ENCODE measurements at regions not wholly inside any gene's neighbourhood (a gene's known extent, or its start where the extent isn't known, plus 50 kb on each side); places are given as distances from the start of the nearest gene placed in this dataset.

DNA sequence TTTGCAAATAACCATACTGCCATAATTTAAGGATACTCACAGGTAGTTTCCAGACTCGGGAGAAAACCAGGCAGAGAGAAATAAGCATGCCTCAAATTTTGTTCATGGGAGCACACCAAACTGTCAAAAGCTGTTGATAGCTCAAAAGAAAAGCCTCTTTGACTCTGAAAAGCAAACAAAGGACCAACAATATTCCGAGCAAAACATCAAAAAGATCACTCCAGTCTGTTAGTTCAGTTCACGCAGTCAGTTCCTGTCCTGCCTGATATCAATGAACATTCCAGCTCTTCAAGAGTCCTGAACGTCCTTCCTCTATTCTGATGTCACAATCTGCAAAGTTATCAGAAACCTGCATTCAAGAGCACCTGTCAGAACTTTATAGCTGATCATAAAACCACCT is 78.7 kb downstream of the RRM2 start:
- no peak for DNase-seq

DNA sequence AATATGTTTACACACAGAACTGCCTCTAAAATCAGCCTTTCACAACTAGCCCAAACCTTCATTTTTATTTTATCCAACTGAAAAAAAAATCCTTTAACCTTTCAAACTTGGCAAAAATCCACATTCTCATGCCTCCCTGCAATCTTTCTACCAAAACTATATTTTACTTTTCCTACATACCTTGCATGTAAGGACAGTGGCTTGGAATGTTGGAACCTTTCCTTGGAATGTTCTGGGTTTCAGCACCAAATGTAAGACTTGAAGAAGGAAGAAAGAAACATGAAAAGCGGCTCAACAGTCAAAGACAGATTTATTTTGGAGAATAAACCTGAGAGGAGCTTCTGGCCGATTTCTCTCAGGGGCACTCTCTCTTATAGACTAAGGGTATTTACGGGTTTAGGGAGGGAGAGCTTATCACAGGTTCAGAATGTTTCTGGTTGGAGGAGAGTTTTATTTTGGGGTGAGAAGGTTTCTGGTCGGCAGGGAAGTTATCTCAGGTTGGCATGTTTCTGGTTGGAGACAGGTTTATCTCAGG is 79.7 kb downstream of the RRM2 start:
- DNase-seq, result no peak

- no peak for DNase-seq
Observed at GRCh38 chr2:10204326-10205161, 82.0 kb downstream of the RRM2 start.

DNA sequence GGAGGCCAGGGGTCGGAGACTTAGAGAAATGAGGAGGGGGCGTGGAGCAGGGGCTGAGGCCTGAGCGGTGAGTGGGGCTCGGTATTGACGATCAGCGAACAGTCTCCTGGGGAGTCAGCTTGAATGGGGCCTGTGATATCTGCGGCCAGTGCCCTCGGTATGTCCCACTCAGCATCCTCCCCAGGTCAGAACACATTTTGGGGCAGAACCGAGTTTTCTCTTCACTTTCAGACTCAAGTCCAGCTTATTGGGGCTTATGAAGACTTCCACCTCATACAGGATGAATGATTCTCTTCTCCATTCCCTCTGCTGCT is 82.6 kb downstream of the RRM2 start:
- DNase-seq, result no peak

GRCh38 chr2:10208736-10209135 is 86.2 kb downstream of the RRM2 start:
- no peak for DNase-seq

DNA sequence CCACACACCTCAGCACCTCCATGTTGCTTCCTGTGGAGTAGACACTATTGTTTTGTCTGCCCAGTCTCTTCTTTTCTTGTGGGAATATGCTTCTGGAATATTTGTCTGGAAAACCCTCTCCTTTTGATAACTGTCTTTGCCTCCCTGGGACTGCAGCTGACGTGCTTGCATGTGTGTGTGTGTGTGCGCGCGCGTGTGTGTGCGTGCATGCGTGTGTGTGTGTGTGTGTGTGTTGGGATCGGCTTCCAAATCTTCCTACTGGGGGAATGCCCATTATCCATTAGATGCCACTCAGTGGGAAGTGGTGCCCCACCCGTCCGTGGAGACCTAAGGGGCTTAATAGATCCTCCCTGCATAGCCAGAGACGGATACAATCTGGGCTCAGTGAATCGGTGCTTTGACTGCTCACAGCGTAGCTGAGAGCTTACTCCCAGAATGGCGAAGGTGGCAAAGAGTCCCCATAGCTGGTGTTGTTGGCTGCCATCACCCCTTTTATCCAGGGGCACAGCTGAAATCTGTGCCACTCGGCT is 86.9 kb downstream of the RRM2 start:
- no peak for DNase-seq

- DNase-seq, result no peak
Observed at GRCh38 chr2:10210336-10210735, 87.8 kb downstream of the RRM2 start.

- DNase-seq, result no peak
Observed at GRCh38 chr2:10211844-10212422, 89.4 kb downstream of the RRM2 start.

DNA sequence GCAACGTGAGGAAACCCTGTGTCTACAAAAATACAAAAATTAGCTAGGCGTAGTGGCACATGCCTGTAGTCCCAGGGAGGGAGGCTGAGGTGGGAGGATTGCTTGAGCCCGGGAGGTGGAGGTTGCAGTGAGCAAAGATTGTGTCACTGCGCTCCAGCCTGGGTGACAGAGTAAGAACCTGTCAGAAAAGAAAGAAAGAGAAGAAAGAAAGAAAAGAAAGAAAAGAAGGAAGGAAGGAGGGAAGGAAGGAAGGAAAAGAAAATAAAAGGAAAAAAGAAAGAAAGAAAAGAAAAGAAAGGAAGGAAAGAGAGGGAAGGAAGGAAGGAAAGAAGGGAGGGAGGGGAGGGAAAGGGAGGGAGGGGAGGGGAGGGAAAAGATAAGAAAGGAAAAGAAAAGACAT is 89.9 kb upstream of the HPCAL1 start:
- no peak for DNase-seq

GRCh38 chr2:10214179-10214578 is 88.5 kb upstream of the HPCAL1 start:
- DNase-seq, result no peak

GRCh38 chr2:10215393-10215935 is 87.2 kb upstream of the HPCAL1 start:
- DNase-seq, result no peak

- no peak for DNase-seq
Observed at GRCh38 chr2:10216677-10217488, 85.8 kb upstream of the HPCAL1 start.

DNA sequence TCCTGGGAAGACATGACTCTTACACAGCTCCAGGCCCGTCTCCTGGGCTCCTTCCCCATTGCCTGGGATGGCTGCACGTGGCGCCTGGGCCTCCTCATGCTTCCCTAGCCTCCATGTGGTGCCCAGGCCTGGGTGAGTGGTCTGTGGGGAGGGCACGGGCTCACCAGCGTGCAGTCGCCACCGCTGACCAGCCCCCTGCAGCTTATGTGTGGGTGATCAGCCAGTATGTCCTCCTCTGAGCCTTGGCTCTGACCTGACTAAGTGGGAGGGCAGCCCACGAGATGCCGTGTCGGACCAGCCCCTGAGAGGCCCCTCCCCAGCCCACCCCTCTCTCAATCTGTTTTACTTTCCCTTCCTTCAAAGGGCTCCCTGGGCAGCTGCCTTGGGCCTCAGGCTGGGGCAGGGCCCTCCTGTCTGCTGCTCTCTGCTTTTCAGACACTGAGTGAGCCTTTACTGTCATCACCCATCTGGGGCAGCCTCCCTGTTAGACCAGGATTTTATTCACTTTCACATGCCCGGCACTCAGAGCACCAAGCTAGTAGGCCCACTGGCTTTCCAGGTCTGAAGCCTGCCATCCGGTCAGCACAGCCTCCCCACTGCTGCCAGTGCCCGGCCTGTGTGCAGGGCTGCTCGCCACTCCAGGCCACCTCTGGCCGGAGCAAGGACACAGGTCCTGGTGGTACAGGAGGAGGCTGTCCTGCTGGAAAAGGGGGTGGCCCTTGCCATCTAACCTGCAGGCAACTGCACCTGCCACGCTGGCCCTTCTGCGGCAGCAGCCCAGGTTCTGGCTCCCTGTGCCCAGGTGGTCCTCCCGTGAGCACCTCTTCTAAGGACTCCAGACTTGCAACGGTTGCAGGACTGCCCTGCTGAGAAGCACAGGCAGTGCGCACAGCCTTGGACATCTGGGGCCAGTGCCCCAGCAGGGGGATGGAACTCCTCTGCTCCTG is 84.9 kb upstream of the HPCAL1 start:
- no peak for DNase-seq

- no peak for DNase-seq
Observed at GRCh38 chr2:10220045-10220901, 82.4 kb upstream of the HPCAL1 start.

DNA sequence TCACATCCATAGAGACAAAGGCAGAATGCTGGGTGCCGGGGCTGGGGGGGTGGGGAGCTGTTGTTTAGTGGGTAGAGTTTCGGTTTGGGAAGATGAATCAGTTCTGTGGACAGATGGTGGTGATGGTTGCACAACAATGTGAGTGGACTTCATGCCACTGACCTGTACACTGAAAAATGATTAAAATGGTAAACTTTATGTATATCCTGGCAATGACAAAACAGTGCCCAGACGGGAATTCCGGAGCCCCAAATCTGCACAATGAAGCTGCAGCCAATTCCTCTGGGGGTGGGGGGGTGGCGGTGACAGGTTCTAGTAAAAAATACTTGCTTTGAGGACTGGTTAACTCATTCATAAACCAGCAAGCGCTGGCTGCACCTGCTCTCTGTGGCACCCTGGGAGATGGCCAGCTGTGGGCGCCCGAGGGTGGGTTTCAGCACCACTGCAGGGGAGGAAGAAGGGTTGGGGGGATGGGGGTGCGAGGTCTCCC is 81.8 kb upstream of the HPCAL1 start:
- DNase-seq, result no peak

- no peak for DNase-seq
Observed at GRCh38 chr2:10221443-10221842, 81.3 kb upstream of the HPCAL1 start.

DNA sequence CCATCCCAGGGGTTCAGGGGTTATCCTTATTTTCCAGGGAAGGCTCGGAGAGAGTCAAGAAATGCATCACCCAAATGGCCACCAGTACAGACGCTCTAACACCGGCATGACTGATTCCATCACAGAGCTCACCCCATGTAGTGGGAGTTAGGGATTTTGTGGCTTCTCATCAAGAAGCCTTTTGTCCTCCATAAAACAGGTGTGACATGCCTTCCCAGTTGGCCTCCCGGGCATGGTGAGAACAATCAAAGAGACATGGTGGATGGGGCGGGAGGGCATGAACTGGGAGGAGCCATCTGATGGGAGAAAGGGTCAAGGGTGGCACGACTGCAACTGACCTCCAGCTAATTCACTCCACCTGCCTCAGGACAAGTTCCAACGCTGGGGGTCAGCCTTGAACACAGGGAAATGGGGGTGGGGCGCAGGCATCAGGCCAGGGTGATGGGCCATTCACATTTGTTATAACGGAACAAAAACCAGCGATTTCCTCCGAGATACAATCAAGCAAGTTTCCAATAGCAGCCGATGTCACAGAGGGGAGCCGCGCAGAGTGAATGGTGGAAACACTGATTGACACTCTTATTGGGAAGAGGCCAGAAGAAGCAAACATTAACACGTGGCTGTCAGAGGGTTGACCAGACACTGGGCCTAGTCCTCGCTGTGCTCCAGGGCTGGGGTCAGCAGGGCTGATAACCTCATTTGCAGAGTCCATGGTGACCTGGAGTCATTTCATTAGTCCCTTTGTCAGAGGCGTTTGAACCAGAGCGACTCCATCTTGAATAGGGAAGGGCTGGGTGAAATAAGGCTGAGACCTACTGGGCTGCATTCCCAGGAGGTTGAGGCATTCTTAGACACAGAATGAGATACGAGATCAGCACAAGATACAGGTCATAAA is 80.5 kb upstream of the HPCAL1 start:
- DNase-seq, result no peak

GRCh38 chr2:10223471-10223870 is 79.2 kb upstream of the HPCAL1 start:
- no peak for DNase-seq

DNA sequence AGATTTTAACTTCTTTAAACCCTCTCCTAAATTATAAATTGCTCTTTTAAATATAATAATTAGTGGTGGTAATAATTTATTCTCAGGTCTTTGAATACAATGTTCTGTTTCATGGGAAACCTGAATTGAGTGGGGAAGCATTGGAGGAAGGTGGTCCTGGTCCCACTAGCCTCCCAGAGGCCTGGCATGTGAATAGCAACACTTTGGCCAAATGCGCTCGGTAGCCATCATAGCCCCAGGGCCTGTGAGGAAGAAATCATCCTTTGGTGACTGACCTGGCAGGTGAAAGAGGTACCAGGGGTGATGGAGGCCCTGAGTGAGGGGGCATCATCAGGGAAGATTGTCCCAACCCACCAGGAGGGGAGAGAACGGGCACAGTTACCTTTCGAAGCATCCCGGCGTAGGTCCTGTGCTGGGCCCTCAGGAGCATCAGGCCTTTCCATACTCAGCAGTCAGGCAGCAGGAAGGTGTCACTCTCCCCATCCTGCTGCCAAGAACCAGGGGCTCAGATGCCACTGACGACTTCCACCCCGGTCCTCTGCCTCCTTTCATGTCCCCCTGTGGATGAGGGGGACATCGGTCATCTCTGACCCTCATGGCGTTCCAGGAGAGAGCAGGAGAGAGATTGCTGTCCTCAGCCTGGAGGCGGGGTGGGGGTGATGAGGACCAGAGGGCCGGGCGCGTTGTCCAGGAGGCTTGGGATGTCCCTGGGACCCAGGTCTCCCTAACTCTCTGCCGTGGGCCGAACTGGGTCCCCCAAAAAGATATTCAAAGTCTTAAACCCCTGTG is 78.6 kb upstream of the HPCAL1 start:
- no peak for DNase-seq
